ENCODE measurements at regions not wholly inside any gene's neighbourhood (a gene's known extent, or its start where the extent isn't known, plus 50 kb on each side); places are given as distances from the start of the nearest gene placed in this dataset.

DNA sequence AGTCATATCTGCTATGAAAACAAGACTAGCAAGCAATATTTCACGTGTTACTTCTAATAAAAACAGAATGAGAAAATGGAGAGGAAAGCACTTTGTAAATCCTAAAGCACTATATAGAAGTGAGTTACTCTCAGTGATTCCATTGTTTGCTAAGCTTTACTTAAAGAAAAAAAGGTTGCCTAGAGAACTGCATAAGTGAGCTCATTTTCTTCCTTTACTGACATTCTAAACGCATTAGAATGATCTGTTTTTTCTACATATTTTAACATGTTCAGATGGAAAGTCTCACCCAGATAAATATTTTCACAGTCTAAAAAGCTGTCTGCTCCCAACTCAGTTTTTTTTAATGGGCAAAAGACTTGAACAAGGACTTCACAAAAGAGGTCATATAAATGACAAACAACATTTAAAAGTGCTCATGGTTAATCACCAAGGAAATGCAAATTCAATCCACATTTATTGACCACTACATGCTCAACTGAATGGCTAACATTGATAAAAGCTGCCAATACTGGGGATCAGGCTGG, 52.9 kb upstream of the AKAP12 start:
- TF ChIP-seq, protein P1, sequence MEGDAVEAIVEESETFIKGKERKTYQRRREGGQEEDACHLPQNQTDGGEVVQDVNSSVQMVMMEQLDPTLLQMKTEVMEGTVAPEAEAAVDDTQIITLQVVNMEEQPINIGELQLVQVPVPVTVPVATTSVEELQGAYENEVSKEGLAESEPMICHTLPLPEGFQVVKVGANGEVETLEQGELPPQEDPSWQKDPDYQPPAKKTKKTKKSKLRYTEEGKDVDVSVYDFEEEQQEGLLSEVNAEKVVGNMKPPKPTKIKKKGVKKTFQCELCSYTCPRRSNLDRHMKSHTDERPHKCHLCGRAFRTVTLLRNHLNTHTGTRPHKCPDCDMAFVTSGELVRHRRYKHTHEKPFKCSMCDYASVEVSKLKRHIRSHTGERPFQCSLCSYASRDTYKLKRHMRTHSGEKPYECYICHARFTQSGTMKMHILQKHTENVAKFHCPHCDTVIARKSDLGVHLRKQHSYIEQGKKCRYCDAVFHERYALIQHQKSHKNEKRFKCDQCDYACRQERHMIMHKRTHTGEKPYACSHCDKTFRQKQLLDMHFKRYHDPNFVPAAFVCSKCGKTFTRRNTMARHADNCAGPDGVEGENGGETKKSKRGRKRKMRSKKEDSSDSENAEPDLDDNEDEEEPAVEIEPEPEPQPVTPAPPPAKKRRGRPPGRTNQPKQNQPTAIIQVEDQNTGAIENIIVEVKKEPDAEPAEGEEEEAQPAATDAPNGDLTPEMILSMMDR (conservative IDR thresholded peaks at IDR 0.05; ENCODE audit: low read length): no peak
- no peak for TF ChIP-seq EZH2phosphoT487 (IDR thresholded peaks at IDR 0.05; ENCODE audit: borderline replicate concordance, low read depth, low read length)

All from OCI-LY7 (cell line).